SW 1271 (cell line): ENCODE measurements at regions not wholly inside any gene's neighbourhood (a gene's known extent, or its start where the extent isn't known, plus 50 kb on each side); places are given as distances from the start of the nearest gene placed in this dataset.

Source experiments
- DNase-seq, 2 experiments: peaks; one replicate each; lab custom pipeline; 2025; lab: John Stamatoyannopoulos, UW

DNA sequence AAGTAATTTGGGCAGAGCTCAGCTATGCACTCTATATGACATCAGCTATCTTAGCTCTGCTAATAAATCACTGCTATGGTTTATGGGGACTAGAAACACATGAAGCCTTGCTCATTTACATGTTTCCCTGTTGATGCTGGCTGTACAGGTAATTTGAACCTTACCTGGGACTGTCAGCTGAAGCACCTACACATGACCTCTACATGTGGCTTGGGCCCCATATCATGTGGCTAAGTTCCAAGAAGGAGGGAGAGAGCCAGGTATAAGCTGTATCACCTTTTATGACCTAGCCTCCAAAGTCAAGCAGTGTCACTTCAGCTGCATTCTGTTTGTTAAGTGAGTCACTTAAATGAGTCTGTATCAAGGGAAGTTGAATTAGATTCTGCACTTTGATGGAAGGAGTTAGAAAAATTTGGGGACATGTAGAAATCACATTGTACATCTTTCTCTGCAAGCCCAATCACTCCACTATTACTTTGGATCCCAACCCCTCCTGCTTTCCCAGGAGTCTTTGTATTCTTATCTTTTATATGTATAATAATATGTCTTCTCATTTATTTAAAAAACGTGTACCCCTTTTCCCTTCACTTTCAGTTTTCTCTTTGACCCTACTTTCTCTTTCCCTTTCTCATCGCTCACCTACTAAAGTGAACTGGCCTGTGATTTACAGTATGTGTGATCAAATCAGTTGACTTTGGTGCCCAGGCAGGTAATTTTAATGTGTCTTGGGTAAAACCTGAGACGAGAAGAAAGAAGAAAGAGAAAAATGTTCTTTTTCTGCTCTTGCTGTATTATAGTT, 53.4 kb upstream of the PRKACB start:
- no peak for DNase-seq

DNA sequence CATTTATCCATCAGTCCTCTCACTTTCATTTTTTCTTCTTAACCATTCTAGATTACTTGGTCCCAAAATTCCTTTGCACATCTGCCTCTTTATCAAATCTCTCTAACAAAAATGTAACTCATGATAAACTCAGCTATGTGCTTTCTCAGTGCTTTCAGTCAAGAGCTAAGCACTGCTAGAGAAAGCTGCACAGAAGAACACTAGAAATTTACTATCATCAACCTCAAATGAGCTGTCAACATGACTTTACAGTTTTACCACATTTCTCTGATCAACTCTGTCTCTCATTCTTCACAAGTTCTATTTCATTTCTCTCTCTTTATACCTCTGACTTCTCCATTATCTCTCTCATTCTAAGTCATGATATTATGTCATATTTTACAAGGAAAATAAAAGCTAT, 54.2 kb upstream of the PRKACB start:
- no peak for DNase-seq

DNA sequence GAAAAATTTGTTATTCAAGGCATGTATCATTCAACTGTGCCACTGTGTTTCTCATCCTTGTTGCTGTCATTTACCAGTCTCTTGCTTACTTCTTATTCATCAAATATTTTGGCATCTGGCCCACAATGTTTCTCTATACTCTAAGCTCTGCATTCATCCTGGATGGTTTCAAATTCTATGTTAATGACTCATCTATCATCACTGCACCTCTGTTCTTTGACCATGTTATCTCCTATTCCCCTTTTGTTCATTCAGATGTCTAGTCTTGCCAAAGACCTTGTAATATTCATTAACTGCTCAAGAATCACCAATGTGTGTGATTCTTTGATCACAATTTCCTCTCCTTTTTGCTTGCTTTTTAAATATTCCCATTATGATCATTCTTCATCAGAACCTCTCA, 54.6 kb upstream of the PRKACB start:
- peak; percentile 38 to 74 for DNase-seq

DNA sequence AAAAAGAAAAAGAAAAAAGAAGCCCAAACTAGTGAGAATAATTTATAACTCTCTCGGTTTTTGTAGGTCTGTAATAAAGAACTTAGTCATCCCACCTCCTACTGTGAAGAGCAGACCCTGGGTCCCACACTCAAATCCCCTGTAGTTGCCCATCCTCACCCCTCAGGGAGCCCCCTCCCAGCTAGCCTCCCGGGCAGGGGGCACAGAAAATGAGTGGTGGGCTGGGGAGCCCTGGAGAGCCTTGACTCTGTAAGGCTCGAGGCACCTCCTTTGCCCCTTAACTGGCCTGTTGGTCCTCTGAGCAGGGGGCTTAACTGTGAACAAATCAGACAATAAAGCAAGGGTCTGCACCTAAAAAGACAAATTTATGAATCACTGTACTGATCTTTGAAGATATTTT, 57.5 kb upstream of the PRKACB start:
- no peak for DNase-seq

DNA sequence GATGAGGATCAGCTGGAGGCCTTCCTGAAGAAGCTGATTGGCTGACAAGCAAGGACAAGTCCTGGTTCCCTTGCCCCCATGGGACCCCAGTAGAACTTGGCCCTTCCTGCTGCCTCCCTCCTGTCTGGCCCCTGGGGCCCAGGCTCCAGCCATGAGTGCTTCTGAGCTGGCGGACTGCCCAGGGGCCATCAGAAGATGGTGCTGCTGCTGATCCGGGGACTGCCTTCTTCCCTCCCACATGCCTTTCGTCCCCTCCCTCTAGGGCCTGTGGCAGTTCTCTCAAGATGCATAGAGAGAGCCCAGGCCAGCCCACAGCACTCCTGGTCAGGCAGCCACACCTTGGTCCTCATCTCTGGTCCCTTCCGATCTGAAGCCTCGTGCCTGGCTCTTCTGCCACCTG, 57.9 kb upstream of the PRKACB start:
- DNase-seq = no peak

DNA sequence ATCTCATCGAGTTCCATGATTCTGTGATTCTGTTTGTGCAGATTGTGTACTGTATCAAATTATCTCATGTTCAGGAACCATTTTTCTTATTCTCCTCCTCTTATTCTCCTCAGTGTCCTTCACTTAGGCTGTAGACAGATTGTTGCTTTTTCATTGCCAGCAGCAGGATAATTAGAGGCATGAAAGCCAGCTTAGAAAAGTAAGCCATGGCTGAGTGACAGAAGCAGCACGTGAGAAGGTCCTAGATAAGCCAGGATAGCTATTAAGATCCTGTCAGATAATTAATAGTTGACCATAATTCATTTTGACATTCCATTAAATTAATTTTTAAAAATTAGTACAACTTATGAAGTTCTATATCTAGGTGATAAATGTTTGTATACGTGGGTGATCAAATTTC, 60.8 kb upstream of the PRKACB start:
- DNase-seq = no peak

DNA sequence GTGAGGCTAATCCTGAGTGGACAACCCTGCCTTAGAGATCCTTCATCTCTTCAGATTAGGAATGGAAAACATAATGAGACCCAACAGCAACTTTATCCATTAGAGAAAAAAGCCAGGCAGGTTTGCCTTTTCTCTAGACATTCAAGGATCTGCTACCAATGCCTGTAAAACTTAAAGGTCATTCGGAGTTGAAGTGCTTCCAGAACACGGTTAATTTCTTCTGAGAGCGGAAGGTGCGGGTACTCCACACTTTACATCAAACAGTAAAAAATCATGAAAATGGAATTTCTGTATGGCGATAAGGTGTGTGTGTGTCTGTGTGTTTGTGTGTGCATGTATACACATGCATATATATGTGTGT, 65.2 kb upstream of the PRKACB start:
- no peak for DNase-seq

DNA sequence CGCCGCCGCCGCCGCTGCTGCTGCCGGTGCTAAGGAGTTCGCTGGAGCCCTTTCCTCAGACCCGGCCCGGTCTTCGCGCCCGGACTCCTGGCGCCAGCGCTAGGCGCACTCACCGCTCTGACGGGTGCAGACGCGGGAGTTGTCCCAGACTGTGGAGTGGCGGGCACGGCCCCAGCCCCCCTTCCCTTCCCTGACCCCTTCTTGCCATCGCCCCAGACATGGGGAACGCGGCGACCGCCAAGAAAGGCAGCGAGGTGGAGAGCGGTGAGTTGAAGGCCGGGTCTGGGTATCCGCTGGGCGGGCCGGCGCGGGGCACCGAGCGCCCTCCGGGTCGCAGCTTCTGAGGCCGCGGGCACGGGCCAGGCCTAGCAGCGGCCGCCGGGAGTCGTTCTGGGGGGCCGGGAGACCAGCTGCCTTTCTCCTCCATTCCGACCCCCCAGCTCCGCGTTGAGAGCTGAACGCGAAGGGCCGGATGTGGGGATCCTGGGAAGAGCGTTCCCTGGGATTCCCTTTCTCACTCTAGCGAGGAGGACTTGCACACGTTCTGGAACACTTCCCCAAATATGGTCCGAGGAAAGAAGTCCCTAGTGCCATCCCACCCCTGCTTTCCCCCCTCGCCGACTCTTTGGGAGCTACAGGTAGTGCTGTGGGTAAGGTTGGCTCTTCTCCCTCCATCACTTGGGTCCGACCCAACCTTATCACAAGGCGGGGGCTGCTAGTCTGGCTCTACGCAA, 65.8 kb upstream of the PRKACB start:
- peak in 1 of 2 experiments; percentile 24 for DNase-seq

DNA sequence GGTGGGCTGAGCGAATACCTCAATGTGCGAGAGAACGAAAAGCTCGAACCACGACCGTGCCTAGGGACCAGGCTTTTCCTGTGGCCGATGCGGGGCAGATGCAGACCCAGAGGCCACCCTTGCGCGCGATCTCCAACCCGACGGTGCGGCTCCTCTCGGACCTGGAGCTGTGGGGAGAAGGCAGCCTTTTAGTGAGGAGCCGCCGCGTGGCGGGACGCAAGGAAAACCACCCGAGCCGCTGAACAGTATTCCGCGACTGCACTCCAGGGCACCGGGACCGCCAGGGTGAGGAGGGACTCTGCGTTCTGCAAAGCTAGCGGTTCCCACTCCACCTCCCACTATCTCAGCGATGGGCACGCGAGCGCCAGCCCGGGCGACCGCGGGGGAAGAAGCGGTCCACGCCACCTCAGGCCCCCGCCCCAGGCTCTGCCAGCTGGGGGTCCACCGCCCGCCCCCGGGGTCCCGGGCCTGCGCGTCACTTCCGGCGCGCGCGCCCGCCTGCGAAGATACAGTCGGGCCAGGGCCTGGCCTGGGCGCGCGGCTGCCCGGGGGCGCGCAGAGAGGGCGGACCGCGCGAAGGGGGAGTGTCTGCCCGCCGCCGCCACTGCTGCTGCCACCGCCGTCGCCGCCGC, 66.5 kb upstream of the PRKACB start:
- DNase-seq = peak; percentile 57 to 69

DNA sequence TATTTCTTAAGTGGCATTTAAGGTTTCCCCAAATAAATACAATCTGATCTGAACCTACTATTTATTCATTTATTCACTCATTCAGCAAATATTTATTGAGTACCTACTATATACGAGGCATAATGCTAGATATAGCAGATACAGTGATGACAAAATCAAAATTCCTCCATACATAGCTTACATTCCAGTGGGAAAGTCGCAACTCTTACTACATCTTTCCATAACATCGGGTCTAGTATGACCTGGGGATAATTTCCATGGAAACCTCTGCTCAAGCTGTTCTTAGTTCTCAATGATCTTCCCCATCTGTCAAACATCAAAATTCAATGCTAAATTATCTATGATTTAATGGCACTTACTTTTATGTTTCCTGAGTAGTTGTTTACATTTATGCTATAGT, 70.8 kb upstream of the PRKACB start:
- DNase-seq = peak in 1 of 2 experiments; percentile 2

DNA sequence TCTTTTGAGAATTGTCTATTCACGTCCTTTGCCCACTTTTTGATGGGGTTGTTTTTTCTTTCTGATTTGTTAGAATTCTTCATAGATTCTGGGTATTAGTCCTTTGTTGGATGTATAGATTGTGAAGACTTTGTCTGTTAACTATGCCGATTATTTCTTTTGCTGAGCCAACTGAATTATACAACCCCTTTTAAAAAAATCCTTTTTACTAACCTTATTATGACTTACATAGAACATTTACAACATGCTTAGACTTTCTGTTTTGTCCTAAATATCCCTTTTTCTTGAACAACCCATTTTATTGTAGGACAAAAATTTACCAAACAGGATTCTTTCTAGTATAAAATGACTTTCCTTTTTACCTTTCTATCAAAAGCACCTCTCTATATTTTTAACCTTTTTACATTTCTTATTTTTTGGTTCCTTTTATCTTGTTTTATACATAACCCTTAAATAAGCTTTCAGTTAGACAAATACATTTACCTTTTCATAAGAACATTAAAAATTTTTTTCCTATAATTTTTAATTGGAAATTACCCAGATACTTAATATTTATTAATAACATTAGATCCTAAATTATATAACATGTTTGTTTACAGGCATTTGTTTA, 70.4 kb upstream of the TTLL7 start:
- peak in 1 of 2 experiments; percentile 16 for DNase-seq

DNA sequence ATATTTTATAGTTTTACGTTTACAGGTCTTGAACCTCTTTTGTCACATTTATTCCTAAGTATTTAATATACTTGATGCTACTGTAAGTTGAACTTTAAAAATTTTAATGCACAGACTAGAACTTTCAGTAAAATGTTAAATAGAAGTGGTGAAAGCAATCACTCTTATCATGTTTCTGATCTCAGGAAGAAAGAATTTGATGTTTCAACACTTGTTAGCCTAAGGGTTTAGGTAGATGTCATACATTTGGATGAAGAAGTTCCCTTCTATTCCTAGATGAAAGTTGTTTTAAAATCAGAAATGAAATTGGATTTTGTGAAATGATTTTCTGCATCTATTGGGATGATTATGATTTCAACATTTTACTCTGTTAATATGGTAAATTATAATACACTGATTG, 63.6 kb upstream of the TTLL7 start:
- DNase-seq = no peak

DNA sequence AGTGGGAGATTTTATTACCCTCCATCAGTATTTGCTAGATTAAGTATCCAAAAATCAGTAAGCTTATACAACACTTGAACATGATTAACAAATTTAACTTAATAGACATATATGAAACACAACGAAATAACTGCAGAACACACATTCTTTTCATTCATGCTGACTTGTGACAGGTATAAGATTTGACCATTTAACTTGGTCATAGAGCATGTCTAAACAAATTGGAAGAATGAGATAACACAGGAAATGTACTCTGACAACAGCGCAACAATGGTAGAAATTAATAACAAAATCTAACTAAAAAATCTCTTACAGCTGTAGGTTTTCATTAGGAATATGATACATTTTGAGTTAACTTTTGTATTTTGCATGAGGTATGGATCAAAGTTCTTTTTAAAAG, 62.4 kb upstream of the TTLL7 start:
- no peak for DNase-seq

DNA sequence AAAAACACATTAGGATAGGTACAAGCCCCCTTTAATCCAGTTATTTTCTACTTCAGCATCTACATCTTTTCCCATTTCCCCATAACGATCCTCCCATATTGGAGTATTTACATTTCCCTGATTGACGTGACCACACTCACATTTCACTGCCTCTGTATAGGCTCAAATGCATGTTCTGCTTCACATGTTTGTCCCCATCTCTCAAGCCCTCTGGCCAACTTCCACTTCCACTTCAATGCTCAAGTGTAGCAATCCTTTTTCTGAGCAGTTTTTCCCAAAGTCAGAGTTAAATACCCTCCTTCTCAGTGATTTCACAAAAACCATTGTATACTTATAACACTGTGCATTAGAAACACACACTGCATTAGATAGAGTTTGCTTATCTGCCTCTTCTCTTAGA, 61.8 kb upstream of the TTLL7 start:
- DNase-seq = no peak

DNA sequence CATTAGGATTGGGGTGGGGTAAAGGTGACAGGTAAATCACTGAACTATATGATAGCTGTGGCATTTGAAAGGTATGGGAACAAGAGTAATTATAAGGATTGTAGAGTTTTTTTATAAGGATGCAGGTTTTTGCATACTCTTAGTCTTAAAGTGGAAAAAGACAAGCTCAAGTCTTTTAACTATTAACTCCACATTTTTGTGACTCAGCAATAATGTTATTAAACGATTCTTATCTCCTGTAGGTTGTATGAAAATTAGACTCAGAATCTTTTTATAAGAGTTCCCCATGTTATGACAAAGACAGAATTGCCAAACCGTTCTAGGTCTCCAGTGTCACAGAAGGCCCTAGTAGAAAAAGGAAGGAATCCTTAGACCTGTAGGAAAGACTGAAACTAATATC, 49.9 kb upstream of the TTLL7 start:
- no peak for DNase-seq
